Stimulated activated effector memory CD8-positive, alpha-beta T cell treated with anti-CD3 and anti-CD28 coated beads, Interleukin-12 subunit alpha, Interleukin-12 subunit beta, amount 100 ng/mL, for 72 hours (primary cell): ENCODE measurements at regions not wholly inside any gene's neighbourhood (a gene's known extent, or its start where the extent isn't known, plus 50 kb on each side); places are given as distances from the start of the nearest gene placed in this dataset.

Source experiments
- ATAC-seq: fragments of 150-1000 bp; cut with Tn5 transposase; 2 replicates; pipeline ENCODE4 v1.10.0; 2021
- DNase-seq, 2 donors: peaks; one replicate each; pipeline ENCODE4 v3.0.0; 2021 to 2022; ENCODE audit warnings: low spot score in 2 of 2
- H3K27ac Mint-ChIP-seq: one replicate; pipeline ENCODE4 v1.8.0; 2022; ENCODE audit warnings: mild to moderate bottlenecking, mixed read lengths
- H3K36me3 Mint-ChIP-seq: one replicate; pipeline ENCODE4 v1.8.0; 2022; ENCODE audit warnings: mild to moderate bottlenecking, mixed read lengths
- H3K4me1 Mint-ChIP-seq: one replicate; pipeline ENCODE4 v1.8.0; 2022; ENCODE audit warnings: mixed read lengths
- H3K4me3 Mint-ChIP-seq: one replicate; pipeline ENCODE4 v1.8.0; 2022; ENCODE audit warnings: mild to moderate bottlenecking, mixed read lengths
- H3K9me3 Mint-ChIP-seq: one replicate; pipeline ENCODE4 v1.8.0; 2022; ENCODE audit warnings: mixed read lengths

DNA sequence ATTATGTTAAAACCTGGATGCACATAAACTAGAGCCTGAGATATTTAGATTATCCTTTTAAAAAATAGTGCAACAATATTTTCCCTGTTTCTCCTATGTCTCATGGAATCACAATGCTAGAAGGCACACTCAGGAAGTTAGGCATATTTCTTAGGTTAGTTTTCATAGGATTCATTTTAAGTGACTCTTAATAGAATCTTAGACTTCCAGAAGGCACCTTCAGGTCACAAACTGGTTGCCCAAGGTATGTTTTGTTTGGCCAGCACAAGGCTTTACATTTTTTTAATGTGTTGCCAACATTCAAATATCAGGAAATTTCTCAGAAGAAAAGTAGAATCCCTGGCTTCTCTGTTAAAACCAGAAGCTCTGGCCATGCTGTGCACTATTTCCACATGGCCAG, 129.3 kb downstream of the LNPK start:
- ATAC-seq, result no peak

DNA sequence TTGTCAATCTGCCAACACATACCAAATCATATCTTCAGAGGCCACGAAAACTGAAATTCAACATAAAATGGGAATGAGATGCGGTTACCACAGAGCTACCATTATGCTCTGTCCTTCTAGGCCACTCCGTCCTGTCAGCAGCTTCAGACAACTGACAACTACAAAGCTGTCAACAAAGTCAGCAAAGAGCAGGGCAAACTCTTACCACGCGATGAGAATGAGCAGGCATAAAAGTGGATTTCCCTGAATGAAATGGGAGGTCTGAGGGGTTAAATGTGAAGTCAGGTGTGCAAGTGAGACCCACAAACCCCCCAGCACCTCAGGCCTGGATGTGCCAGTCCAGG, 130.1 kb downstream of the LNPK start:
- H3K27ac Mint-ChIP-seq, result no peak overlapping the region
- no peak for DNase-seq

More for the DNA sequence above, 129.3 kb downstream of the LNPK start:
- no peak for DNase-seq
- no peak overlapping the region for H3K4me3 Mint-ChIP-seq
- no peaks in the 10 kb centered on the region for H3K36me3 Mint-ChIP-seq
- H3K9me3 Mint-ChIP-seq, result no peaks in the 10 kb centered on the region
- no peaks in the 10 kb centered on the region for H3K4me1 Mint-ChIP-seq
- no peak overlapping the region for H3K27ac Mint-ChIP-seq

DNA sequence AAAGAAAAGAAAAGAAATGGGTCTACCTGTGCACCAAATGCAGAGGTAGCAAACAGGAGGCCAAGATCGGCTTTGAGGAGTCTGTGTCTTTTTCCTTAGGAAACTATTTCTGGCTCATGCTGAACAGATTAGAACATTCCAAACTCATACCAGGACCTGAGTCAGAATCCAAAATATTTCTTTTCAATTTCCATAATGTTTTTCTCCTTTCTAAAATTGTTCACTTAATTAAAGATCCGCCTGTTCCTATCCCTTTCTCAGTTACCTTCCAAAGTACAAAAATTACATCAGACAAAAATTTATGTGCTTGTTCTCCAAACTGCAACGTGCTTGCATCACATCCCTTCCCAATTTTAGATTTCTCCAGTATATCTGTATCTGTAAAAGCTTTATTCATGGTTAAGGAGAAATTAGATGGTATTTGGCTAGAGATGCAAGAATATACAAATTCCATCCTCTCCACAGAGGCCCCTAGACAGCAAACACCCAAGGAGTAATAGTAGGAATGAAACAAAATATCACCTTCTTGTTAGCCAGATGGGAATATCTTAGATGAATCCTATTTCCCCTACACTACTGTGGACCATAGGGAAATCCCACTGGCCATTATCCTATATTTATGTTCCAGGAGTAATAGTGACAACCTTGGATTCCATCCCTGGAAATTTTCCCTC, 130.6 kb downstream of the LNPK start:
- no peak for DNase-seq
- H3K4me3 Mint-ChIP-seq, result no peak overlapping the region
- H3K4me1 Mint-ChIP-seq, result no peaks in the 10 kb centered on the region
- no peak for ATAC-seq
- H3K36me3 Mint-ChIP-seq, result no peaks in the 10 kb centered on the region
- no peaks in the 10 kb centered on the region for H3K9me3 Mint-ChIP-seq
- no peak overlapping the region for H3K27ac Mint-ChIP-seq

More for the DNA sequence above, 130.1 kb downstream of the LNPK start:
- H3K36me3 Mint-ChIP-seq, result no peaks in the 10 kb centered on the region
- no peak for ATAC-seq
- no peaks in the 10 kb centered on the region for H3K9me3 Mint-ChIP-seq
- H3K4me3 Mint-ChIP-seq, result no peak overlapping the region
- no peaks in the 10 kb centered on the region for H3K4me1 Mint-ChIP-seq

DNA sequence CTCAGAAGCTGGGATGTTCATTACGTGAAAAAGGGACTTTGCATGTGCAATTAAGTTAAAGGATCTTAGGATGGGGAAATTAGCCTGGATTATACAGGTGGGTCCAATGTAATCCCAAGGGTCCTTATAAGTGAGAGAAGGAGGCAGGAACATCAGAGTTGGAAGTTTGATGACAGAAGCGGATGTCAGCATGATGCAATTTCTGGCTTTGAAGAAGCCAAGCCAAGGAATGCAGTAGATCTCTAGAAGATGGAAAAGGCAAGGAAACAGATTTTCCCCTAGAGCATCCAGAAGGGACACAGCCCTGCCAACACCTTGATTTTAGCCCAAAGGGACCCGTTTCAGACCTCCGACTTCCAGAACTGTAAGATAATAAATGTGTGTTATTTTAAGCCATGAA, 136.4 kb downstream of the LNPK start:
- DNase-seq (no peak), ATAC-seq (no peak)
- no peak overlapping the region for H3K27ac Mint-ChIP-seq
- H3K4me1 Mint-ChIP-seq, result no peaks in the 10 kb centered on the region
- no peaks in the 10 kb centered on the region for H3K9me3 Mint-ChIP-seq
- H3K36me3 Mint-ChIP-seq, result no peaks in the 10 kb centered on the region
- no peak overlapping the region for H3K4me3 Mint-ChIP-seq

DNA sequence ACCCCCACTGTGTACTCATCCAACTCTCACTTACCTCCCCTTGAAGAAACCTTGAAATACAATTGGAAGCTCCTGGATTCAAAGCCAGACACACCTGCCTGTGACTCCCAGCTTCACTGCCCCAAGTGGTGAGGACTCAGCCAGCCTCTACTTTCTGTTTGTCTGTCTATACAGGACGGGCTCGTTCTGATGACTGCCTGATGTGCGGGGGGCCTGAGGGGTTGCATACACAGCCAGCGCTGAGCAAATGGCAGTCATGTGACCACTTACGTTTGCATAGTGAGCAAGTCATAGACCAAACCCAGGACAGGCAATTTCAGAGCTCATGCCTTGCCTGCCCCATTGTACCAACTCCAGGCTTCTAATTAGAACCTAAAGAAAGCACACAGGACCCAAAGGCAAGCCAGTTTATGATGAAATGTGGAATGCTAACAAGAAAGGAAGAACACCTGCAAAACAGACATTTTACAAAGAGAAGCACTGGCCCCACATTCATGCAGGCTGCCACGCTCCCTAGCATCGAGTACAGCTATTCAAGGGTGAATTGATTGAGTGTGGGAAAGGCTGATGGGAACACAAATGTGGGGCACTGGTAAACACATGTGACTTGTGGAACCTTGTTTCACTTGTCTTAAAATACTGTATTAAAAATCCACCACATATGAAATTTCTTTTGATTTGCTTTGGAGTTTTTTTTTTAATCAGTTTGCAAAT, 137.8 kb downstream of the LNPK start:
- H3K9me3 Mint-ChIP-seq, result no peaks in the 10 kb centered on the region
- no peak overlapping the region for H3K4me3 Mint-ChIP-seq
- ATAC-seq (no peak), DNase-seq (no peak)
- H3K36me3 Mint-ChIP-seq, result no peaks in the 10 kb centered on the region
- no peak overlapping the region for H3K27ac Mint-ChIP-seq
- H3K4me1 Mint-ChIP-seq, result no peaks in the 10 kb centered on the region

DNA sequence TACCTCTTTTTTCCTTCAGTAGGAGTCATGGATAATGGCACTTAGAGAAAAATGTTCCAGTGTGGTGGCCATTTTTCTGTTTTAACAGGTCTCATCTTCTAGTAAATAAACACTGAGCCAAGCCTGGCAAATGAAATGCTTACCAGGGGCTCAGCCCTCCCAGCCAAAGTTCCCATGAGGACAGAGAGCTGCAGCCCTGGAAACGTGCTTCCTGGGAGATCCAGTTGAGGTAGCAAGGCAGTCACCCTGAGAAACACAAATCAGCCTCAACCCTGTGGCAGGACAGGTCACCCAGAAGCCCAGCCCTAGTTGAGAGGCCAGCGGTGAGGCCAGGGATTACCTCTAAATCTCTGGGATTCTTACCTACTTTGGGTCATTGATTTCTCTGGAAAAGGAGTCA, 140.1 kb downstream of the LNPK start:
- Mint-ChIP-seq H3K4me3 (no peak overlapping the region), H3K9me3 (no peaks in the 10 kb centered on the region), H3K36me3 (no peaks in the 10 kb centered on the region), H3K27ac (no peak overlapping the region), H3K4me1 (no peaks in the 10 kb centered on the region)
- no peak for DNase-seq
- ATAC-seq, result no peak

DNA sequence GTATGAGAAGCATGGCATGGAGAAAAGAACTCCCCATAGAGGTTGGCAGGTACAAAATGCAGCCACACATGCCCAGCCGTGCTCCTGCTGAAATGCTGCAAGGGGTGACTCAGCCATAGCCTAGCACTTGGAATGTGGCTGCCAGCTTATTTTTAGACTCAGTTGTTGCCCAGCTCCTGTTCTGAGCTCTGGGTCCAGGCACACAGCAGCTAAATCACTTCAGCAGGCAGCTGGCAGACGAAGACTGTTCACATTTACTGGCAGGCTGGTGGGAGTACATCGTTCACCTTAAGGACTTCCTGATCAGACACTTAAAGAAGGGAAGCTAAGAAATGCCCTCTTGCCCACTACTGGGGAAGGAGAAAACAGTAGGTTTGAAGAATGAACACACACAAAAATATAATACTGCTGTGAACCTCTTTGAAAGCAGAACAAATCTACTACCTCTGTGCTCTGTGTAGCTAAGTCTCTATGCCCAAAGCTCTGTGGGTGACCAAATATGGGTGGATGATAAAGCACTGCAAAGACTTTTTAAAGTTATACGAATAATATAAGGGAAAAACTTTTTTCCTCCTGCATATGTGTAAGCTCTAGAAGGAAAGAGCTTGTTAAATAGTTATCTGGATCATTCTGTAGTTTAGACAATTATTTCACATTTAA, 146.1 kb downstream of the LNPK start:
- H3K4me3 Mint-ChIP-seq, result no peak overlapping the region
- ATAC-seq, result no peak
- H3K36me3 Mint-ChIP-seq, result no peaks in the 10 kb centered on the region
- H3K27ac Mint-ChIP-seq, result no peak overlapping the region
- no peaks in the 10 kb centered on the region for H3K4me1 Mint-ChIP-seq
- no peak for DNase-seq
- no peaks in the 10 kb centered on the region for H3K9me3 Mint-ChIP-seq

DNA sequence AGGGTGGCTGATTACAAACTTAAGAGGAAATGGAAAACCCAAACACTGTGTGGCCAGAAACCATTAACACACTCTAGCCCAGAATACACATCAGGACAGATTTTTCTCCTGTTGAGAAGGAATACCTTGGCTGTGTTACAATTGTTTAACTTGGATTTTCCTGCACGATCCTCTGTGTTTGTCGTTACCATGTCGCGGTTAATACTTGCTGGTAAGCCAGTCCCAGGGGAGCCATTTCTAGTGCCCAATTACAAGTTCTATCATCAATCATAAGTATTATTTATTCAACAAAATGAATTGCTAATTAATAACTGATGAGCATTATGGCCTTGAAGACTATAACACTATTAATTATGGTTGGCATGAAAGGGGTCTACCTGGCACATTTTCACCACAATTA, 146.8 kb downstream of the LNPK start:
- no peak for ATAC-seq
- no peaks in the 10 kb centered on the region for H3K36me3 Mint-ChIP-seq
- no peak for DNase-seq
- H3K9me3 Mint-ChIP-seq, result no peaks in the 10 kb centered on the region
- no peak overlapping the region for H3K4me3 Mint-ChIP-seq
- no peaks in the 10 kb centered on the region for H3K4me1 Mint-ChIP-seq
- H3K27ac Mint-ChIP-seq, result no peak overlapping the region

DNA sequence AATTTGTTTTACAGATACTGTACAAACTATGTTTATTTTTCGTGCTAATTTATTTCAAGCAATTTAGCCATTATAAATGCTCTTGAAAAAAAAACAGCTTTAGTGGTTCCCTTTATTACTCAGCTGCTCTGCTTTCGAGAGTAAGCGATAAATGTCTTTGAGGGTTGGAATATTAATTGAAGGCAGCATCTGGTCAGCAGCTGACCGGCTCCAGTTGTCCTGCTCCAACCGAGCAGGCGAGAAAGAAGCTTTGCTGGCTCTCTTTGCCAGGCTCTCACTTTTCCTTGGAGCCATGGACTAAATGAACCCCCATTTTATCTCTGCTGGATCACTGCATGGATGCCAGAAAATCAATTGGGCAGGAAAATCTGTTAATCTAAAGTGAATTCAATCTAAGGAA, 147.4 kb downstream of the LNPK start:
- ATAC-seq (no peak), DNase-seq (no peak)
- no peaks in the 10 kb centered on the region for H3K9me3 Mint-ChIP-seq
- H3K4me3 Mint-ChIP-seq, result no peak overlapping the region
- H3K27ac Mint-ChIP-seq, result no peak overlapping the region
- H3K4me1 Mint-ChIP-seq, result no peaks in the 10 kb centered on the region
- H3K36me3 Mint-ChIP-seq, result no peaks in the 10 kb centered on the region

DNA sequence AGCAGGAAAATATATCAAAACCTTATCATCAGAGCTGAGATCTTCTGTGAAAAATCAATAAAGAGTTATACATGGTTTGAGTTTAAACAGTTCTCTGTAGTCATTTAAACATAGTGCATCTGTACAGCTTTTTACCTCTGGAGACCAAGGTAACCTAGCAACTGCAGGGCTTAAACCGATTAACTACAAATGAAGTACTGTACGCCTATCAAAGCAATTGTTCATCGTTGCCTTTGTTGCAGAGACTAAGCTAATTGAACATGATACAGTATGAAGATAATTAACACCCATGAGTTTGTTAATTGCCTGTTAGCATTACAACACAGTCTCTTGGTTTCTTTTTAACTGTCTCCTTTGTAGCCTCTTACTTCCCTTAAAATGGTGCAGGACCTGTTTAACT, 147.9 kb downstream of the LNPK start:
- Mint-ChIP-seq H3K36me3 (no peaks in the 10 kb centered on the region), H3K4me1 (no peaks in the 10 kb centered on the region), H3K4me3 (no peak overlapping the region)

DNA sequence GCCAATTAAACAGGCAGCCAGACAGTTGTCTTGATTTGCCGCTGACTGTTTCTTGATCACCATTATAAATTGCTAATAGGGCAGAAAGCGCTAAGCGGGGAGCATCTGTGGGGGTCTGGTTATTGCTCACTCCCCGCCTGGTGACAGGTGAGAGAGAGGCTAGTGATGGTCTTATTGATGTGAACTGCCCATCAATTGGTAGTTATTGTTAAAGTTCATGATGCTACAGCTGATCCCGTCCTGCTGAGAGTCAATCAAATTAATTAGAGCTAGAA, 148.5 kb downstream of the LNPK start:
- no peaks in the 10 kb centered on the region for H3K36me3 Mint-ChIP-seq
- no peak for ATAC-seq
- DNase-seq, result no peak
- H3K4me1 Mint-ChIP-seq, result no peaks in the 10 kb centered on the region
- H3K27ac Mint-ChIP-seq, result no peak overlapping the region
- no peak overlapping the region for H3K4me3 Mint-ChIP-seq
- H3K9me3 Mint-ChIP-seq, result no peaks in the 10 kb centered on the region

More for the DNA sequence above, 147.9 kb downstream of the LNPK start:
- ATAC-seq (no peak), DNase-seq (no peak)
- Mint-ChIP-seq H3K27ac (no peak overlapping the region), H3K9me3 (no peaks in the 10 kb centered on the region)

DNA sequence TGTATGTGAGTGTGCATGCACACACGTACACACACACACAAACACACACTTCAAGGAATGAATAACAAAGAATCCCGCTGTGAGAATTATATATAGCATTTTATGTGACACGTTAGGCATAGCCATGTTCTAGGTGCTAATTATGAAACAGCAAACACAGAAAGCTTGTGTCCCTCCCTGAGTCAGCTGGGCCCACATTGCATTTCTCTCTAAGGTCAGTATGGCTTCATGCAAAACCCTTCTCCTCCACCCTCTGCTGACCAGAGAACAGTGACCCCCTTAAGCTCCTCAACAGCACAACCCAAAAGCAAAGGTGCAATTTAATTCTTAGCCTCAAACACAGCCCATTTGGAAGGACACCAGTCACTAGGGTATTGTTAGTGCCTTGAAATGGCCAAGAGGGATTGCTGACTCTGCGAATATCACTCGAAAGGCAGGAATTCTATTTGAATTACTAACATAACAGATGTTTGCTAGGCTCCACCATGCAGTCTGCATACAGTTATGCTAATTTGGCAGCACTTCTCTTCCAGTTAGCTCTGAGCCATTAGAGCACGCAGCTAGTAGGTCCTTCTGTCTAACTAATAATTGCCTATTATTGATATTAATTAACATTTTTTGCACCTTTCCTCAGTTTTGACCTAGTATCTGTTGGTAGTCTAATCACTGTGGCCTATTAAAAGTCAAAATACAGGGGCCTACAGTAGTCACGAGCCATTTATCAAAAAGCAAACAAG, 149.0 kb downstream of the LNPK start:
- DNase-seq, result no peak
- Mint-ChIP-seq H3K36me3 (no peaks in the 10 kb centered on the region), H3K9me3 (no peaks in the 10 kb centered on the region), H3K27ac (no peak overlapping the region), H3K4me1 (no peaks in the 10 kb centered on the region), H3K4me3 (no peak overlapping the region)
- no peak for ATAC-seq

DNA sequence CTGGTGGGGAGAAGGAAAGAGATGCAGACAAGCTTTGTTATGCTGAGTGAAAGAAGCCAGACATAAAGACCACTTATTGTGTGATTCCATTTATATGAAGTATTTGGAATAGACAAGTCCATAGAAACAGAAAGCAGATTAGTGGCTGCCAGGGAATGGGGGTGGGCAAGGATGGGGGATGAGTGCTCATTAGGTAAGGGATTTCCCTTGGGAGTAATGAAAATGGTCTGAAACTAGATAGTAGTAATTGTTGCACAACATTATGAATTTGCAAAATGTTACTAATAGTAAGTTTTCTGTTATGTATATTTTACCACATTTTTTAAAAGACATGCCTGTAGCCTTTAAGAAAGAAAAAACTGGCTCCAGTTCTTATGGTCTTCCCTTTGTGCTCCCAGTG, 154.9 kb downstream of the LNPK start:
- H3K4me3 Mint-ChIP-seq, result no peak overlapping the region
- no peak for DNase-seq
- H3K27ac Mint-ChIP-seq, result no peak overlapping the region
- no peak for ATAC-seq
- H3K36me3 Mint-ChIP-seq, result no peaks in the 10 kb centered on the region
- no peaks in the 10 kb centered on the region for H3K4me1 Mint-ChIP-seq
- H3K9me3 Mint-ChIP-seq, result no peaks in the 10 kb centered on the region

DNA sequence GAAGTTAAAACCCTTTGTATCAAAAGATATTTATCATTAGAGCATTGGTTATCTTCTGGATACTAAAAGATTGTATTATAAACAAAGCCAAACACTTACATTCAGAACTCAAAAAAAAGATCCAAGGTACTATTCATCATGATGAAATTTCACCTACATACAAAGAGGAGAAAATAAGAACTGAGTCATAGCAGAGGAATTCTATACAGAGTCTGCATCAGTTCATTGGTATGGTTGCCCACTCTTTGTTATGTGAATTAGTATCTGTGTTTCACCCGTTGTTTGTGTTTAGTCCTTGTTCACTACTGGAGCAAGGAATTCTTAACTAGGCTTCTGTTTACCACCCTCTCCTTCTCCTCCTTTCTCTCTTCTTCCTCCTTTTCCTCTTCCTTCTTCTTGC, 157.9 kb downstream of the LNPK start:
- no peak for DNase-seq
- ATAC-seq, result no peak
- no peaks in the 10 kb centered on the region for H3K4me1 Mint-ChIP-seq
- H3K27ac Mint-ChIP-seq, result no peak overlapping the region
- no peaks in the 10 kb centered on the region for H3K36me3 Mint-ChIP-seq
- no peak overlapping the region for H3K4me3 Mint-ChIP-seq
- H3K9me3 Mint-ChIP-seq, result no peaks in the 10 kb centered on the region

DNA sequence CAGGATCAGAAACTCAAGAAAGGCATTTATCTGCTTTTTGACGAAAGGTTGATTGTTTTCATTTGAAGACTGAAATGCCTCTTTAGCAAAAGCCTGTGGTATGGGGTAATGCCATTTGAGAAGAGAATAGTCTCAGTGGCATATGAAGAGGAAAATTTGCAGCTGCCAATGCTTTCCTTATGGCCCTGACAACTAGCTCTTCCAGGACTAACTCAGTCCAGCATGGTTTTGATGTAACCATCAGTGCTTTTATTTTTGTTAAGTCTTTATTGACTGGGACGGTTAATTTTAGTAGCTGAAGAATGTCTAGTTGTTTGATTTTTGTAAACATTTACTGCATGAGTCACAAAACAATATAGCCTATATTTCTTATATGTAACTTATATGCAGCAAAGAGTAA, 158.4 kb downstream of the LNPK start:
- ATAC-seq (no peak), DNase-seq (no peak)
- H3K9me3 Mint-ChIP-seq, result no peaks in the 10 kb centered on the region
- H3K36me3 Mint-ChIP-seq, result no peaks in the 10 kb centered on the region
- H3K4me1 Mint-ChIP-seq, result no peaks in the 10 kb centered on the region
- no peak overlapping the region for H3K4me3 Mint-ChIP-seq
- H3K27ac Mint-ChIP-seq, result no peak overlapping the region

DNA sequence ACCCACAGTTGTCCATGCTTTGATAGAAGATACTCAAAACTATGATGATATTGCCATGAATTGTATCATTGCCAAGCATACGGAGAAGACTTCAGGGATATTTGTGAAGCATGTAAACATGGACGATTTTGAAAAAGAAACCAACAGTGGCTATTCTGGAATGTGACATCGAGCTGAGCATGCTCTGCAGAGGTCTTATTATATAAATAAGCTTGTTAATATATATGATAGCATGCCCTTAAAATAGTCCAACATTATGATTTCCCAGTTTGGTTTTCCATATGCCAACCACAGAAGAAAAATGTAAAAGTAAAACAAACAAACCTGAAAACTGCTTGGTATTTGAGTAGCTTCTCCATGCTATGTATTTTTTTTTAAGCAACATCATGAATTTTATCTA, 159.1 kb downstream of the LNPK start:
- H3K9me3 Mint-ChIP-seq, result no peaks in the 10 kb centered on the region
- H3K4me3 Mint-ChIP-seq, result no peak overlapping the region
- no peak overlapping the region for H3K27ac Mint-ChIP-seq
- ATAC-seq (no peak), DNase-seq (no peak)
- H3K36me3 Mint-ChIP-seq, result no peaks in the 10 kb centered on the region
- H3K4me1 Mint-ChIP-seq, result no peaks in the 10 kb centered on the region
